Caco-2 (cell line): ENCODE measurements at regions not wholly inside any gene's neighbourhood (a gene's known extent, or its start where the extent isn't known, plus 50 kb on each side); places are given as distances from the start of the nearest gene placed in this dataset.

Experiments
- BruUV-seq: library from RNA; stranded (reverse); fragments of 400-500 nt; replicated peaks from 2 replicates; lab custom pipeline; 2021; lab: Mats Ljungman, UMichigan
- CTCF ChIA-PET: fragments of 300-600 bp; sonication (Branson Sonifier 250); formaldehyde crosslinking; loops from one replicate; lab custom pipeline; 2022; ENCODE audit warnings: antibody characterized with exemption; lab: Charles Lee
- POLR2A ChIA-PET: fragments of 300-600 bp; sonication (Branson Sonifier 250); formaldehyde crosslinking; loops from one replicate; lab custom pipeline; 2022; ENCODE audit warnings: antibody characterized with exemption; lab: Charles Lee
- DNase-seq, 2 experiments: peaks; one replicate each; pipeline versions ENCODE4 v3.0.0 to v3.0.0-alpha.2; 2020 to 2022
- H3K27me3 ChIP-seq: replicated peaks from 2 replicates; pipeline ENCODE4 v1.6.0; 2011; ENCODE audit warnings: low read length; ENCODE audit not compliant: control insufficient read depth, insufficient read depth
- H3K36me3 ChIP-seq: 2 replicates; pipeline ENCODE4 v1.5.1; 2011; ENCODE audit warnings: low read length; ENCODE audit not compliant: control insufficient read depth, insufficient read depth
- H3K4me1 ChIP-seq: fragments of 250-450 bp; sonication (Bioruptor Pico); 2 replicates; pipeline ENCODE4 v1.5.1; 2020; ENCODE audit warnings: mild to moderate bottlenecking
- H3K4me3 ChIP-seq: 2 replicates; pipeline ENCODE4 v1.5.1; 2011; ENCODE audit warnings: low read depth, mild to moderate bottlenecking, control low read depth, low read length
- H3K9me3 ChIP-seq: fragments of 250-450 bp; sonication (Bioruptor Pico); 2 replicates; pipeline ENCODE4 v1.5.1; 2020; ENCODE audit warnings: mild to moderate bottlenecking, moderate library complexity
- H3K27ac Mint-ChIP-seq: one replicate; pipeline ENCODE4 v1.8.0; 2022; ENCODE audit warnings: mixed read lengths; ENCODE audit not compliant: unreplicated experiment
- H3K27me3 Mint-ChIP-seq: one replicate; pipeline ENCODE4 v1.8.0; 2022; ENCODE audit warnings: mixed read lengths; ENCODE audit not compliant: insufficient read depth, unreplicated experiment
- H3K36me3 Mint-ChIP-seq: one replicate; pipeline ENCODE4 v1.8.0; 2022; ENCODE audit warnings: mild to moderate bottlenecking, mixed read lengths; ENCODE audit not compliant: insufficient read depth, unreplicated experiment
- H3K4me1 Mint-ChIP-seq: one replicate; pipeline ENCODE4 v1.8.0; 2022; ENCODE audit warnings: low read depth, mixed read lengths; ENCODE audit not compliant: unreplicated experiment
- H3K4me3 Mint-ChIP-seq: one replicate; pipeline ENCODE4 v1.8.0; 2022; ENCODE audit warnings: mild to moderate bottlenecking, moderate library complexity, mixed read lengths; ENCODE audit not compliant: unreplicated experiment
- H3K9me3 Mint-ChIP-seq: one replicate; pipeline ENCODE4 v1.8.0; 2022; ENCODE audit warnings: mixed read lengths; ENCODE audit not compliant: unreplicated experiment
- CTCF ChIP-seq, 2 experiments: fragments of 200-600 bp in 1 of 2; IDR thresholded peaks; 1 replicate in 1 of 2; 2 replicates in 1 of 2; pipeline versions ENCODE4 v1.5.1 to v1.8.0; 2011 to 2022; ENCODE audit warnings: antibody characterized with exemption in 1 of 2, control low read depth in 1 of 2, inconsistent platforms in 1 of 2, low read depth in 1 of 2, low read length in 1 of 2, mild to moderate bottlenecking in 1 of 2, moderate library complexity in 1 of 2; ENCODE audit not compliant: insufficient read depth in 1 of 2, severe bottlenecking in 1 of 2, unreplicated experiment in 1 of 2
- intact Hi-C: fragments of 100-400 bp; cut with micrococcal nuclease; formaldehyde crosslinking; loops from one replicate; pipeline ENCODE4 v1.10.0; 2022; ENCODE audit not compliant: unreplicated experiment

GRCh38 chr2:143960177-143960576 is 559.7 kb downstream of the ZEB2 start:
- no TSS peak for BruUV-seq
- H3K4me3 ChIP-seq: no peak overlapping the region
- intact Hi-C loops: no loop called here
- Mint-ChIP-seq H3K36me3 (no peaks in the 10 kb centered on the region), H3K27me3 (no peaks in the 10 kb centered on the region), H3K4me1 (no peaks in the 10 kb centered on the region), H3K4me3 (no peak overlapping the region), H3K9me3 (no peaks in the 10 kb centered on the region), H3K27ac (no peak overlapping the region)
- no peaks in the 10 kb centered on the region for H3K27me3 ChIP-seq
- TF ChIP-seq CTCF (IDR thresholded peaks at IDR 0.05; ENCODE audit: insufficient read depth in 1 of 2, low read depth in 1 of 2, low read length in 1 of 2, severe bottlenecking in 1 of 2, unreplicated experiment in 1 of 2): no peak
- DNase-seq: no peak
- CTCF ChIA-PET: no interaction called here
- H3K4me1 ChIP-seq: no peaks in the 10 kb centered on the region
- POLR2A ChIA-PET: no interaction called here
- H3K36me3 ChIP-seq: no peaks in the 10 kb centered on the region
- no peaks in the 10 kb centered on the region for H3K9me3 ChIP-seq

DNA sequence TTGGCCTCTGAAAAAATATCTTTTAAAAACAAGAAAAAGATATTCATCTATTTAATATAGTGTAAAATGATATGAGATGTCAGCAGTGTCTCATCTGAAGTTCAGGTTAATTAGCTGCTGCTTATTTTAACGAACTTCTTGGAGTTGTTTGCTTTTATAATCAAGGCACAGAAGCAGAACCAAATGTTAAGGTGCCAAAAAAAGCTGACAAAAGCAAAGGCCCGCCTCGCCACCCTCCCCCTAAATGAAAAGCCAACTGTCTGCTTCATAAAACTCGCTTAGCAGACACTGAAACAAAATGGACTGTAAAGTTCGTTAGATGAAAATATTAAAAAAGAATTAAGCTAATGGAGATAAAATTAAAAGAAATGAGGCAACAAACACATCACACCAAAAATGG is 562.6 kb downstream of the ZEB2 start:
- H3K4me3 Mint-ChIP-seq: no peak overlapping the region
- intact Hi-C loops: no loop called here
- H3K27me3 Mint-ChIP-seq: no peaks in the 10 kb centered on the region
- no peak for TF ChIP-seq CTCF (IDR thresholded peaks at IDR 0.05; ENCODE audit: insufficient read depth in 1 of 2, low read depth in 1 of 2, low read length in 1 of 2, severe bottlenecking in 1 of 2, unreplicated experiment in 1 of 2)
- H3K4me1 Mint-ChIP-seq: no peaks in the 10 kb centered on the region
- no peaks in the 10 kb centered on the region for H3K9me3 Mint-ChIP-seq
- no peaks in the 10 kb centered on the region for H3K36me3 Mint-ChIP-seq
- Histone ChIP-seq H3K4me1 (no peaks in the 10 kb centered on the region), H3K4me3 (no peak overlapping the region), H3K9me3 (no peaks in the 10 kb centered on the region), H3K36me3 (no peaks in the 10 kb centered on the region), H3K27me3 (no peaks in the 10 kb centered on the region)
- CTCF ChIA-PET: no interaction called here
- DNase-seq: no peak
- POLR2A ChIA-PET: no interaction called here
- no TSS peak for BruUV-seq
- H3K27ac Mint-ChIP-seq: no peak overlapping the region

DNA sequence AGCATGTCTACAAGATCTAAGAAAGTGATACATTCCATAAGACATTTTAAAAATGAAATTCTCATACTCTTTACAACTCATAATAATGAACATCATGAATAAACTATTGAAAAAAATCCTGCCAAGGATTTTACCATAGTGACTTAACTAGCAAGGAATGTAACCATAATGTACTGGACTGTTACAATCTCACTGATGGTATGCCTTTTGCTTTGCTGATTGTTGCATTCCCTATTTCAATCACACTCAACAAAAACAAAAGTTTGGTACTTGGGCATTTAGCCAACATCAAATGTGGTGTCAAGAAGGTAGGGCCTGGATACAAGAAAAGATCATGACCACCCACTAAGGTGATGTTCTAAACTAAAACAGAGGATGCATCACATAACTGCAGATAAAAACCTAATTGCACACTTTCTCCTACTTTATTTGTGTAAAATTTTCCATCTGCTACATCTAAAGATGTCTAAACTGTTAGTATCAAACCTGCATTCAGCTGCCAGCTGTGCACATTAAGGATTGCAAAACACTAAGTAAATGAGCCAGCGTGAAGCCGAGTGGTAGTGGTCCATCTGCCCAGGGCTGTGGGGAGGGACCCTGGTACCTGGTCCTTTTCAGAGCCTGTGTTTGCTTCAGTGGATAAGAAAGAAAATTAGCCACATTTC is 564.4 kb downstream of the ZEB2 start:
- no peak overlapping the region for H3K4me3 ChIP-seq
- Mint-ChIP-seq H3K27me3 (no peaks in the 10 kb centered on the region), H3K4me1 (no peaks in the 10 kb centered on the region), H3K4me3 (no peak overlapping the region), H3K36me3 (no peaks in the 10 kb centered on the region), H3K9me3 (no peaks in the 10 kb centered on the region), H3K27ac (no peak overlapping the region)
- POLR2A ChIA-PET: no interaction called here
- CTCF ChIA-PET: no interaction called here
- H3K9me3 ChIP-seq: no peaks in the 10 kb centered on the region
- DNase-seq: no peak
- TF ChIP-seq CTCF (IDR thresholded peaks at IDR 0.05; ENCODE audit: insufficient read depth in 1 of 2, low read depth in 1 of 2, low read length in 1 of 2, severe bottlenecking in 1 of 2, unreplicated experiment in 1 of 2): no peak
- H3K4me1 ChIP-seq: no peaks in the 10 kb centered on the region
- intact Hi-C loops: no loop called here
- BruUV-seq: no TSS peak
- no peaks in the 10 kb centered on the region for H3K36me3 ChIP-seq
- no peaks in the 10 kb centered on the region for H3K27me3 ChIP-seq
